Progenitor cell of endocrine pancreas (in vitro differentiated cells): ENCODE measurements at regions not wholly inside any gene's neighbourhood (a gene's known extent, or its start where the extent isn't known, plus 50 kb on each side); places are given as distances from the start of the nearest gene placed in this dataset.
"Not testable (repeated sequence)": the region's sequence is repeated elsewhere in the genome, so short reads cannot be mapped to it uniquely, and the experiment has no call there.

Experiments used
- DNase-seq: peaks from one replicate; pipeline ENCODE4 v3.0.0; 2021; ENCODE audit warnings: low spot score; ENCODE audit not compliant: unreplicated experiment
- H3K27ac Mint-ChIP-seq: 2 replicates; pipeline ENCODE4 v1.8.0; 2021; ENCODE audit warnings: mild to moderate bottlenecking, moderate library complexity, mixed read lengths
- H3K27me3 Mint-ChIP-seq: 2 replicates; pipeline ENCODE4 v1.8.0; 2021; ENCODE audit warnings: mixed read lengths
- H3K36me3 Mint-ChIP-seq: 2 replicates; pipeline ENCODE4 v1.8.0; 2022; ENCODE audit warnings: mixed read lengths; ENCODE audit not compliant: insufficient read depth
- H3K4me1 Mint-ChIP-seq: 2 replicates; pipeline ENCODE4 v1.8.0; 2021; ENCODE audit warnings: low read depth, mixed read lengths
- H3K4me3 Mint-ChIP-seq: 2 replicates; pipeline ENCODE4 v1.8.0; 2021; ENCODE audit warnings: low read depth, mild to moderate bottlenecking, moderate library complexity, mixed read lengths
- H3K9me3 Mint-ChIP-seq: 2 replicates; pipeline ENCODE4 v1.8.0; 2021; ENCODE audit warnings: low read depth, mixed read lengths
- CTCF ChIP-seq: fragments of 200-600 bp; sonication (generic); IDR thresholded peaks from one replicate; pipeline ENCODE4 v1.5.0; 2021; ENCODE audit warnings: antibody characterized with exemption, mild to moderate bottlenecking; ENCODE audit not compliant: unreplicated experiment

DNA sequence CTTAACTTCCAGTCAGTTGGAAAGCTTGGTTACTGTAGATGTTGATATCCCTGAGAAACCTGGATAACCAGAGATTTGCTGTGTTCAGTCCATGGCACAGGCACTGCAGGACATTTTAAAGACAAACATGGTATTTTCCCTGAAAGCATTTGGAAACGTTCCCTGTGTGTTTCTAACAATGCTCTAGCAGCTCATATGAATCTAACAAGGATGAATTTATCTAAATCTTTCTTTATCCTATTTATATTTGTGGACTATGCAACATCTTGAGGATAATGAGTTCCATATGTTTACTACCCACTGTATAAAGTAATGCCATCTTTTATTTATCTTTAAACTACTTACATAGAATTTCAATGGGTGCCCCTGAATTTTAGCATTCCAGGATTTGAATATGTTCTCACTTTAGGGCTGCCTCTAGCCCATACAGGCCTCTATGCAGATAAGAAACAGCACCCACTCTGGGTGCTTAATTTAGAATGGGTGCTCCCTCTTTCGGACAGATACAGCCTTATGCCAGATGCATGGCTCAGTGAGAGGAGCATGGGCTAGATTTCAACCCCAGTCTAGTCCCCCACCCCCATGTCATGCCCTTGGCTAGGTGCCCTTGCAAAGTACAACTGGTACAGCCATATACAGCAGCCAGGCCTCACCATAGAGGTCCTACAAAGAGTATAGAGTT lies 50.6 kb upstream of the NEMP2 start:
- no peaks in the 10 kb centered on the region for H3K36me3 Mint-ChIP-seq
- peaks cover 7% of the 10 kb centered on the region for H3K9me3 Mint-ChIP-seq
- no peaks in the 10 kb centered on the region for H3K27me3 Mint-ChIP-seq
- H3K27ac Mint-ChIP-seq = no peak overlapping the region
- DNase-seq = no peak
- H3K4me3 Mint-ChIP-seq = no peak overlapping the region
- H3K4me1 Mint-ChIP-seq = no peaks in the 10 kb centered on the region
- TF ChIP-seq CTCF = no peak

GRCh38 chr2:190587106-190587505 lies 52.6 kb upstream of the NEMP2 start:
- TF ChIP-seq CTCF = no peak
- no peaks in the 10 kb centered on the region for H3K36me3 Mint-ChIP-seq
- no peaks in the 10 kb centered on the region for H3K4me1 Mint-ChIP-seq
- no peak overlapping the region for H3K27ac Mint-ChIP-seq
- DNase-seq = no peak
- H3K9me3 Mint-ChIP-seq = peaks cover 7% of the 10 kb centered on the region
- H3K4me3 Mint-ChIP-seq = no peak overlapping the region
- H3K27me3 Mint-ChIP-seq = no peaks in the 10 kb centered on the region

GRCh38 chr2:190589008-190589407 lies 54.5 kb upstream of the NEMP2 start:
- Mint-ChIP-seq H3K4me3 (no peak overlapping the region), H3K27ac (no peak overlapping the region), H3K9me3 (peaks cover 7% of the 10 kb centered on the region), H3K4me1 (no peaks in the 10 kb centered on the region), H3K36me3 (no peaks in the 10 kb centered on the region), H3K27me3 (no peaks in the 10 kb centered on the region)
- no peak for DNase-seq
- no peak for TF ChIP-seq CTCF

GRCh38 chr2:190591437-190591836 lies 56.9 kb upstream of the NEMP2 start:
- H3K9me3 Mint-ChIP-seq = peaks cover 11% of the 10 kb centered on the region
- no peaks in the 10 kb centered on the region for H3K27me3 Mint-ChIP-seq
- no peak for DNase-seq
- no peaks in the 10 kb centered on the region for H3K4me1 Mint-ChIP-seq
- no peak overlapping the region for H3K27ac Mint-ChIP-seq
- TF ChIP-seq CTCF = no peak
- H3K4me3 Mint-ChIP-seq = no peak overlapping the region
- peaks cover 1% of the 10 kb centered on the region for H3K36me3 Mint-ChIP-seq

DNA sequence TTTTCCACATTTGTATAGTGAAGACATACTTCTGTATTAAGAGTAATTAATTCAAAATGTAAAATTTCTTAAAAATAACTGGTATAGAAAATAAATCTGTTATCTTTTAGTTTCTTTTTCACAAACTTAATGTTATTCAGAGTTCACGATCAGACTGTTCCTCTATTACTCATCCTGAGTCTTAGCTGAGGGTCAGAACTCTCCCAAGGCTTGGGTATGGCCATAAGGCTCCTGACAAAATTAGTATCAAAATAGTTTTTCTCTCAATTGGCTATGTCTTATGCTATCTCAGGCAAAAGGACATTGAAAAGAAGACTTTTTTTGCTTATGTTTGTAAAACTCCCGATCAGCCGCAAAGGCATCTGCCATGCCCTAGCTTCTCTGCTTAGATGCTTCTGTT lies 56.1 kb upstream of the NAB1 start:
- H3K9me3 Mint-ChIP-seq = peaks cover 3% of the 10 kb centered on the region
- H3K27me3 Mint-ChIP-seq = no peaks in the 10 kb centered on the region
- no peak overlapping the region for H3K27ac Mint-ChIP-seq
- DNase-seq = no peak
- H3K4me1 Mint-ChIP-seq = no peaks in the 10 kb centered on the region
- H3K36me3 Mint-ChIP-seq = peaks cover 1% of the 10 kb centered on the region
- TF ChIP-seq CTCF = no peak
- no peak overlapping the region for H3K4me3 Mint-ChIP-seq

GRCh38 chr2:190595879-190596278 lies 53.0 kb upstream of the NAB1 start:
- H3K27me3 Mint-ChIP-seq, H3K4me3 Mint-ChIP-seq, H3K36me3 Mint-ChIP-seq, H3K9me3 Mint-ChIP-seq, DNase-seq: not testable (repeated sequence)
- peak overlapping the region; percentile 76 for H3K27ac Mint-ChIP-seq
- H3K4me1 Mint-ChIP-seq = peaks cover 11% of the 10 kb centered on the region
